ENCODE measurements at regions not wholly inside any gene's neighbourhood (a gene's known extent, or its start where the extent isn't known, plus 50 kb on each side); places are given as distances from the start of the nearest gene placed in this dataset.

DNA sequence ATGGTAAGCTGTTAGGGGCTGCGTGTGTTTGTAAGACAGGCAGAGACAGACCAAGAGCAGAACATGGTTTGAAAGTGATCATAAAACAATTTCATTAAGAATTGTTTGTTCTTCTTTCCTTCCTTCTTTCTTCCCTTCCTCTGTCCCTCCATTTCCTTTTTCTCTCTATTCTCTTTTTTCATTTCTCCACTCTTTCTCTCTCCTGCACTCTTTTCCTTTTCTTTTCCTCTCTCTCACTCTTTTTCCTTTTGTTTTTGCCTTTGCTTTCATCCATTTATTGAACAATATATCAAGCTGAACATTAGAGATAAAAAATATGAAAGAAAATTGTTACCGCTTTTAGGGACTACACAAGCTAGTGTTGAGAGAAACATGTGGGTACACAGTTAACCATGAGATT is 62.2 kb upstream of the GOLIM4 start:
- DNase-seq (ENCODE audit: low read depth in 2 of 2), result no peak

DNA sequence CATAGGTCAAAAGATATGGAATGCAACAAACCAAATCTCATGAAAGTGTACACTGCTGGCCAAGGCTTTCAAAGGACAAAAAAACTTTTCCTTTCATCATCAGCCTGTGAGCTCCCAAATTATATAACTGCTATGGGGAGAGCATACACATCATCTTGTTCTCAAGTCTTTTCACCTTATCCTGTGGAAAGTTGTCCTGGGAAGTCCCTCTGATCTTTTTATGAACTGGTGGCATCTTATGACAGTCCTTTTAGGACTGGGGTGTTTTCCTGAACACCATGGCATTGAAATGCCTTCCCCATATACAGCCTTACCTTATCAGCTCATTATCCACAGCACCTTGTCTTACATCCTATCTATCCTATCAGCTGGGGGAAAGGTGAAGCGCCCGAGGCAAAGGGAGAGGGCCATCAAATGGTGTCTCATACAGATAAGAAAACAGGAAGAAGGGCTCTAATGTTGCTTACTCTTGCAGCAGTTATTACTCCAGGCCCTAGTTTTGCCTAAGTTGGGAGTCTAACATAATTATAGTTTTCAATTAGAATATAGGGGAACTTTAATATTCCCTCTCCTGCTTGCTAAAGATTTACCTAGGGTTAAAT is 61.5 kb upstream of the GOLIM4 start:
- no peak for DNase-seq (ENCODE audit: low read depth in 2 of 2)

DNA sequence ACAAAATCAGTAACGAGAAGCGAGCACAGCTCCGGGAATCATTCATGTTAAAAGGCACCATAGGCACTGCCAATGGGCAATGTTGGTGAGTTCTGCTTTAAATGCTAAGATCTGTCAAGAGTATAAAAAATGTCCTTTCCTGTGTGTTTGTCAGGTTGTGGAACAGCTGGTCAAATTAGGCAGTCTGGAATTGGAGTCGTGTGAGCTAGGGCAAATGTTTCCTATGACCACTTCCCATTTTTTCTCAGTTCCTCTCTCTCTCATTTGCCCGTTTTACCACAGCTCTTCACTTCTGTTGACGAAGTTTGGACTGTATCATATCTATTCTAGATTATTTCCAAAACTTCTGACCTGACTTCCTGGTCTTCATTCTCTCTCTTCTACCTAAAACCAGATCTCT is 60.8 kb upstream of the GOLIM4 start:
- DNase-seq (ENCODE audit: low read depth in 2 of 2), result no peak

DNA sequence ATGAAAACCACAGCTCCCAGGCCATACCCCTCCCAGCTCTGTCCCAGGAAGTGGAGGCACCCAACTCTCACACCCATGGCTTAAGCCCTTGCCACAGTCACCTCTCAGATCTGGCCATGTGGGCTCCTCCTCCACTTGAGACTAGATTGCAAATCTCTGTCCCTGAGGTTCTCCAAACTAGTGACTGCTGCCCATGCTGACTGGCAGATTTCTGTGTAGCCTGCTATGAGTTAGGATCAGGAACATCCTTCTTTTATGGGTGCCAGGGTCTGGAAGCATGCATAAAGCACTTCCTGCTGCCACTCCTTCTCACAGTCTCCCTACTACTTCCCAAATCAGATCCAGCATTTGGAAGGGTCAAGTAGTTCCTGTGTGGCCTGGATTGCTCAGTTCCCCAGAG is 59.6 kb upstream of the GOLIM4 start:
- DNase-seq (ENCODE audit: low read depth in 2 of 2), result no peak

DNA sequence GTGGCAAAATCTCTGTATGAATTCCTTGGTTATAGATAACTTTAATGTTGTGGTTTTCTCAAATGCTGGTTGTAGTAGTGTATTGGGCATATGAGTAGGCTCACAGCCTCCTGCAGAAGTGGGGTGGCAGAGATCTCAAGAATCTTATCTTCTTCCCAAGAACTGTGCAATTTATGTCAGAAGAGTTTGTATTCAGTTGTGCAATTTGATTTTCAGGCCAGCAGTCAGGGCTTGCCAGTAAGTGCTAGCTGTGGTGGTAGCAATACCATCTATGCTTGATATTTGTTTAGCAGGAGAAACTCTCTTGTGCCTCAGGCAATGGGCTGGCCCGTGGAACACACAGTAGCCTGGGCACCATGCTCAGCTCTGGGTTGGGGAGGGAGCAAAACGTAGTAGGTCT is 58.4 kb upstream of the GOLIM4 start:
- DNase-seq (ENCODE audit: low read depth in 2 of 2), result no peak

DNA sequence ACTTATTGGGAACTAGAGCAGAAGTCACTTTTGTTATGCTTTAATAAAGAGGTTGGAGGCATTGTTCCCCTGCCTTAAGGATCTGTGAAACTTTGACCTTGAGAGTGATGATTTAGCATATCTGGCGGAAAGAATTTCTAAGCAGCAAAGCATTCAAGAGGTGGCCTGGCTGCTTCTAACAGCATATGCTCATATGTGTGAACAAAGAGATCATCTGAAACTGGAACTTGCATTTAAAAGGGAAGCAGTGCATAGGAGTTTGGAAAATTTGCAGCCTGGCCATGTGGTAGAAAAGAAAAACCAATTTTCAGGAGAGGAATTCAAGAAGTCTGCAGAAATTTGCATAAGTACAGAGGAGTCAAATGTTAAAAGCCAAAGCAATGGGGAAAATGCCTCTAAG is 56.4 kb upstream of the GOLIM4 start:
- DNase-seq (ENCODE audit: low read depth in 2 of 2), result no peak

All from activated CD4-positive, alpha-beta T cell treated with anti-CD3 and anti-CD28 coated beads for 24 hours (primary cell).